Kasumi-1 (cell line): ENCODE measurements at regions not wholly inside any gene's neighbourhood (a gene's known extent, or its start where the extent isn't known, plus 50 kb on each side); places are given as distances from the start of the nearest gene placed in this dataset.
"Not testable (repeated sequence)": the region's sequence is repeated elsewhere in the genome, so short reads cannot be mapped to it uniquely, and the experiment has no call there.

Source experiments
- DNase-seq, 2 experiments: peaks; one replicate each; lab custom pipeline; 2025; lab: John Stamatoyannopoulos, UW

DNA sequence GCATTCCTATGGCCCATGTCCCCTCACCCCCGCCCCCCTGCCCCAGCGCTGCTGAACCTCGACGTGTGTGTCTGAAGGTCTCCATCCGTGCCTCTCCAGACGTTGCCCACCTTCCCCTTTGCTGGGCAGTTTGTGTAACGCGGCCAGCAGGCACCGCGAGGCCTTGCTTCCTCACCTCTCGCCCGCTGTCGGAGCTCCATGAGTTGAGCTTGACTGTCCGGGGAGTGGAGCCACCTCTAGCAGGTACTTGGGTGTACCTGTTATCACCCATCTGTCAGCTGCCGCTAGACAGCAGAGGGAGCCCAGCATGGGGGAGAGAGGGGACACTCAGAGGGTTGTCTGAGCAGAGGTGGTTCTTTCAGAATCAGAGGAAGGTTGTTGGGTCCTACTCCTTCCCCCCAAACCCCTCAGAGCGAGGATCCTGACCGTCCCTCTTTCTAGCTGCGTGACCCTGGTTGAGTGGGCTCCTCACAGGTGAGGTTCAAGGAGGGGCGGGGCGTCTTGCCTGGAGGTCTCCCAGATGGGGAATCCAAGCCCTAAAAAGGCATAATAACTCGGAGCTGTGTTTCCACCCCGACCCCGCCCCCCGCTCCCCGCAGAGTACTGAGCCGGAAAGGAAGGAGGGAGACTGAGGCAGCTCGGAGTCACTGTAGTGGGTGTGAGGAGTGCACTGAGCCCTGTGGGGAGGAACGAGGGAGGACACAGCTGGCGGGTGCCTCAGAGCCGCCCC is 184.7 kb downstream of the C9orf50 start:
- no peak for DNase-seq

DNA sequence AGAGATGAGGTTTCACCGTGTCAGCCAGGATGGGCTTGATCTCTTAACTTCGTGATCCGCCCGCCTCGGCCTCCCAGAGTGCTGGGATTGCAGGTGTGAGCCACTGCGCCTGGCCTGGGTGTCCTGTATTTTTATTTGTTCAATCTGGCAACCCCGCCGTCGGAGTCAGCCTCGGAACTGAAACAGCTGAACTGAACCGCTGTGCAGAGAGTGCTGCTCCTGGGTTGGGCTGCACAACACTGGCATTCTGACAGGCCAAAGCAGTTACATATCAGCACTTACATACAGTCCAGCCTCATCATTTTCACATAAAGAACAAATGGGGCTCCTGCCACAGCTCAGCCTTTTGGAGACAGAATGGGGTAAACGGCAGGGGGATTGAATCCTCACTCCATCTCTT is 185.6 kb downstream of the C9orf50 start:
- DNase-seq, result no peak

DNA sequence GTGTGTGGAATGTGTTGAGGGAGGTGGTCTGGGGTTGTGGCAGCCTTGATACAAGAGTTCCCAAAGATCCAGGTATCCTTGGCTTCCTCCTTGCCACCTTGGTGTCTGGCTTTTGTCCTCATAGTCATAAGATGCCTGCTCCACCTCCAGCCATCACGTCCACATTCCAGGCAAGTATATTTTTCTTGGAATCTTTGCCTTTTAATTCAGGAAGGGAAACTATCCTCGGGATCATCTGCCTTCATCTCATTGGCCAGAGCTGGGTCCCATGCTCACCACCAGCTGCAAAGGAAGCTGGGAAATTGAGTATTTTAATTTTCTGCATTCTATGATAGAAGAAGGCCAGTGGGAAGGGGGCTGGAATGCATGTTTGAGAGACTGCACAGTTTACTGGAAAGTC is 186.7 kb downstream of the C9orf50 start:
- peak in 1 of 2 experiments; percentile 33 for DNase-seq

DNA sequence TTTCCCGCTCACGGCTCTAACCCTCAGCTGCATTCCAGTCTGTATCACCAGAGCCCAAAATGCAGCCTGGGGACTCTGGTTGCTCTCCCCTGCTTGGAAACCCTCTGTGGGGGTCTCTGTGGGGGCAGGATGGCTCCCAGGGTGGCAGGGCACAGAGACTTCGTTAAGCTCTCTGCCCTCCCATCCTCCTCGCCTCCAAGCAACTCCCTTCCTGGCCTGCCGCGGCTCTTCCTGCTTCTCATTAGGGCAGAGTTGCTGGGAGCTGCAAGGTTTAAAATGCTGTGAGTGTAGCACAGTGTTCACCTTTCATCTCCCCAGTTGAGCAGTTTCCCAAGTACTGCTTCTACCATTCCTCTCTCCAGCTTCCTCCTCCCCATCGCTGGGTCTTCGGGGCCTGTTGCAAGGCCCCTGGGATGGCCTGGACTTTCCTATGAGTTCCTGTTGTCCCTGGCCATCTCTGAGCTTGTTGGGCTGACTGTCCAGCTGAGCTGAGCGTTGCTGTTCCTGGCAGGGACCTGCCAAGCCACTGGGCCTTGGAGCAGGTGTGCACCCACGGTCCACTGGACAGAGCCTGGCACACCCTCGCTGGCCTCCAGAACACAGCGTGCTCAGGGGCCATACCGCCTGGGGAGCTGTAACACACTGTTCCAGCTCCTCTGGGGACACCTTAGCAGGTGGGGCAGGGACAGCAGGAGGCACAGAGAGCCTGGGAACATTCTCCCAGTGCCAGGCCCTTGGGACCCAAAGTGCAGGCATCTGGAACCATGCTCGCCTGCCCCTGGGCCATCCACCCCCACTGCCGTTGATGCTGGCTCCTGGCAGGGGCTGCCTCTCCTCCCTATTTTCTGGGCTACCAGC is 188.4 kb downstream of the C9orf50 start:
- DNase-seq, result no peak

- DNase-seq, result no peak
Observed at GRCh38 chr9:129430940-129431643, 189.8 kb downstream of the C9orf50 start.

DNA sequence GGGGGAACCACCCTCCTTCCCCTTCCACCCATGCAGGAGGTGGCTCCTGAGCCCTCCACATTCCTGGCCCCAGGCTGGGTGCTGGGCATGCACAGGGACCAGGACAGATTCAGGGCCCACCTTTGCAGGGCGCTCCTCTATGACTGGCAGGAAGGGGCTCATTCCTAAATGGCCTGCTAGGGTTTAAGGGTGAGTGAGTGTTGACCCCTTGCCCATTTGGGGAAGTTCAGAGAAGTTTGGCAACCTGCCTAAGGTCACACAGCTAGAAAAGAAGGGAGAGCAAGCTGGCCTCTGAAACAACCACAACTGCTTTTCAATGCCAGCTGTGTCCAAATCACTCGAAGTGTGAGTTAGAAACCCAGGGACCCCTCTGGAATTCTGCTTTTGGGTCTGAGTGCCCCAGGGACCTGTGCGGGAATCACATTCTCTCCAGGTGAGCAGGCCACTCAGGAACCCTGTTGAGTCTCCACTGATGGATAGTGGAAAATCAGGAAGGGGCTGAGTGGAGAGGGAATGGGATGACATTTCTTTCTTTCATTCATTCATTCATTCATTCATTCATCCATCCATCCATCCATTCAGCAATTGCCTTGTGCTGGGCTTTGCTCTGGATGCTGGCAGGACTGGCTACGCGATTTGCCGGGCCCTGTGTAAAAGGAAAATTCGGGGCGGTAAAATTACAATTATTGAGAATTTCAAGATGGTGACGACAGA is 191.9 kb downstream of the C9orf50 start:
- DNase-seq, result no peak

GRCh38 chr9:129427149-129427548 is 193.8 kb downstream of the C9orf50 start:
- DNase-seq, result no peak

DNA sequence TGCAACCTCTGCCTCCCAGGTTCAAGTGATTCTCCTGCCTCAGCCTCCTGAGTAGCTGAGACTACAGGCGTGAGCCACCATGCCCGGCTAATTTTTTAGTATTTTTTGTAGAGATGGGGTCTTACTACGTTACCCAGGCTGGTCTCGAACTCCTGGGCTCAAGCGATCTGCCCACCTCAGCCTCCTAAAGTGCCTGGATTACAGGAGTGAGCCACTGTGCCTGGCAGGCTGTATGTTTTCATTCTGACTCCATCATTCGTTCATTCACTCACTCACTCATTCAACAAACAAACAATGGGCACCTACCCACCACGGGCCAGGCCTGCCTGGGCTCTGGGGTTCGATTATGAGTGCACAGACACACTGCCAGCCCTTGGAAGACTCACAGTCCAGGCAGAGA is 197.1 kb downstream of the C9orf50 start:
- not testable (repeated sequence) for DNase-seq

DNA sequence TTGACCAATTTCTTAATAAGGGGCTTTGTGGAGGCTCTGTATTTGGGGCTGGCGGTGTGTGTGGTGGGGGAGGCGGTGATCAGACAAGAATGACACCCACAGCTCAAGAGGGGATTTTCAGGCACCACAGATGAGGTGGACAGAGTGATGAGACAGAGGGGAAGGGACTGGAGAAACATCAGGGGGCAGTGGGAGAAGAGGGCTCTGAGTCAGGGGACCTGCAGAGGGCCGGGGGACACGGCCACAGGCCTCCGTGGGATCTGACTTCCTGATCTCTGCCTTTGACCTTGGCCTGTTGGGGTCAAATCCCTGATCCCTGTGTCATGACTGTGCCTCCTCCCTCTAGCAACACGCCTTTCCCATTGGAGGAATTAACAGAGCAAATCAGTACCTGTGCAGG is 197.7 kb downstream of the C9orf50 start:
- DNase-seq, result no peak

- DNase-seq, result no peak
Observed at GRCh38 chr9:129422843-129423192, 198.1 kb downstream of the C9orf50 start.

DNA sequence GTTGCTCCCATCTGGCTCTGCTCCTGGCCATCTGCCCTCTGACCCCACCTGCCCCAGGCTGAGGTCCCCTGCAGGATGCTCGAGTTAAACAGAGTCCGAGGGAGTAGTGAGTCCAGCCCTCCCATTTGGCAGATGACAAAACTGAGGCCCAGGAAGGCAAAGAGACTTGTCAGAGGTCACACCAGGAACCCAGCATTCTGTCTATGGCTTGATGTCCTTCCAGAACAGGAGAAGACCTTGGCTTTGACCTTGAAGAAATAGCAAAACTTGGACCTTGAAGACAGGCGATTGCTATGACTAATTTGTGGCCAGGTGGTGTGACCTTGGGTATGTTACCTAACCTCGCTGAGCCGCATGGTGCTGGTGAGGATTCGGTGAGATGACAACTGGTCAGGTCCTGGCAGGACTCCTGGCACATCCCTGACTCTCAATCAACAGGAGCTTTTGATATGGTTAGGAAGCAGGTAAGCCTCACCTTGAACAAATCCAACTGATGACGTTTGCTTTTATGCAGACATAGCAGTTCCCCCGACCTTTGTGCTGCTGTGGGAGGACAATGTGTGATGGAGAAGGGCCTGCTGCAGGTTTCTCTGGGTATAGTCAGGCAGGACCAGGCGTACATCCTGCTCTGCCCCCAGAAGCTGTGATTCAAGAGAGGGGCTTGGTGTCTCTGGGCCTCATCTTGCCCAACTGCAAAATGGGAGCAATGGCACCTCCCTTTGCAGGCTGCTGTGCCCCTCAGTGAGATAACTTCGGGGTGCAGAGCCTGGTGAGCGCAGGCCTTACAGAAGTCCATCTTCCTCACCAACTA is 198.7 kb downstream of the C9orf50 start:
- no peak for DNase-seq

GRCh38 chr9:129421371-129421770 is 199.5 kb downstream of the C9orf50 start:
- DNase-seq, result no peak

GRCh38 chr9:129420721-129421120 is 200.2 kb downstream of the C9orf50 start:
- no peak for DNase-seq

DNA sequence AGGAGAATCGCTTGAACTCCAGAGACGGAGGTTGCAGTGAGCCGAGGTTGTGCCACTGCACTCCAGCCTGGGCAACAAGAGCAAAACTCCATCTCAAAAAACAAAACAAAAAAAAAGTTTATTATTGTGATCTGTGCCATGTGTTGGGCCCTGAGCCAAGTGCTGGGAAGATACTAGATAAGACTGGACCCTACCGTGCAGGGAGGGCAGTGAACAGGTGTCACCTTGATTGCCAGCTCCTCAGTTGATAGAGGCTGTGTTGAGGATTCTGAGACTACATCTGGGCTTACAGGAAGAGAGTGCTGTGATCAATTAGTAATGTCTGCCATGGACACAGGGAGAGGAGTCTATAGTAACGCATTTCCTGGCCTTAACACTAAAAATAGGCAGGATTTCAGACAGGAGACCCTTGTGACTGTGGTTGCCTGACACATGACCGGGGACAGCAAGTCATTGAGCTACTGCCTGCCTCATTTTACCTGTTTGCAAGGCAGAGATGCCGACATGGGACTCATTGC is 201.5 kb downstream of the C9orf50 start:
- DNase-seq, result no peak

DNA sequence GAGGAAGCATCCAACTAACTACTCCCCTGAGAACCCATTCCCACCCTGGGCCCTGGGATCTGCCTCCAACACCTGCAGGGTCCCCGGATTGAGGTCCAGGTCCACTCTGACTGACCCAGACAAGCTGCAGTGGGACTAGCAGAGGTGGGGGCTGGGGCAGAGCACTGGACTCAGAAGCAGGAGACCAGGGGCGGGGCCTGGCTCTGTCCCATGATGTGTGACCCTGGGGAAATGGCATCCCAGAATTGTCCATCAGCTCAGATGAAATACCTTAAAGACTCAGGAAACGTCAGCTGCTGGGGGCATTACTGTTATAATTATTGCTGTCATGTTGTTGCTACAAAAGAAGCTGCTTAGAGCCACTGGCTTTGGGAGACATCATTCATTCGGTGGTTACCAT is 202.4 kb downstream of the C9orf50 start:
- no peak for DNase-seq

DNA sequence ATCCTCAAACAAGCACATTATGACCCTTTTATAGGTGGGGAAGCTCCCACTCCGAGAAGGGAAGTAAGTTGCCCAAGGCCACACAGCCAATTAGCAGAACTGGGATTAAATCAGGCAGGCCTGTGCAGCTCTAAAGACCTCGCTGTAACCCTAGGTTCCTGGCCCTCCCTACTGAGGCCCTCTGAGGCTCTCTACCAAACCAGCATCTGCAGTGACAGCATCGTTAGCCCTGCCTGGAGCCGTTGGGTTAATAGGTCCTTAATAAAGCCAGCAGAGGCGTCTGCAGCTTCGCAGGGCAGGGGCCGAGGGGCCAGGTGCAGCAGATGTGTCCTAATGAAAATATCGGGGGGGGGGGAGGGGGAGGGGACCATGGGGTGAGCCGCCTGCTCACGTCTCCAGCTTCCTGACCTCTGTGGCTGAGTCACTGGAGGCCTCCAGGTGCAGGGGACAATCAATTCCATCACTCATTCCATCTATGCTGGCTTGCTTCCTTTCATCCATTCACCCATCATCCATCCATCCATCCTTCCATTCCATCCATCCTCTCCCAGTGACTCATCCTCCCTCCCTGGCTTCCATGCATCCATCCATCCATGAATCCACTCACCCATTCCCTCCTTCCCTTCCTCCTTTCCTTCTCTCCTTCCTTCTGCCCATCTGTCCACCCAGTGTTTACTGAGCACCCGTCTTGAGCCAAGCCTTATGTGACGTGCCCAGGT is 203.9 kb downstream of the C9orf50 start:
- no peak for DNase-seq

GRCh38 chr9:129415942-129416651 is 204.8 kb downstream of the C9orf50 start:
- DNase-seq, result no peak

- no peak for DNase-seq
Observed at GRCh38 chr9:129414993-129415941, 205.6 kb downstream of the C9orf50 start.
